CD8-positive, alpha-beta memory T cell (primary cell): ENCODE measurements at regions not wholly inside any gene's neighbourhood (a gene's known extent, or its start where the extent isn't known, plus 50 kb on each side); places are given as distances from the start of the nearest gene placed in this dataset.

Experiments used
- CTCF ChIA-PET: fragments of 350-600 bp; sonication (Branson Sonifier 250); formaldehyde crosslinking; loops from one replicate; lab custom pipeline; 2021; ENCODE audit warnings: antibody characterized with exemption; lab: Charles Lee
- POLR2A ChIA-PET: fragments of 350-600 bp; sonication (Branson Sonifier 250); formaldehyde crosslinking; loops from one replicate; lab custom pipeline; 2021; ENCODE audit warnings: antibody characterized with exemption; lab: Charles Lee
- DNase-seq, 5 donors: peaks; one replicate each; pipeline versions ENCODE4 v3.0.0 to v3.0.0-alpha.2; 2020 to 2022; ENCODE audit warnings: mixed read lengths in 1 of 5
- H3K27ac ChIP-seq: one replicate; pipeline ENCODE4 v1.7.0; 2013; ENCODE audit warnings: low read depth, mild to moderate bottlenecking, low read length, moderate library complexity
- H3K27me3 ChIP-seq: 2 replicates; pipeline ENCODE4 v1.7.0; 2013; ENCODE audit warnings: low read length, mild to moderate bottlenecking; ENCODE audit not compliant: insufficient read depth, poor library complexity, severe bottlenecking
- H3K36me3 ChIP-seq: 2 replicates; pipeline ENCODE4 v1.7.0; 2013; ENCODE audit warnings: mild to moderate bottlenecking, low read length, moderate library complexity; ENCODE audit not compliant: insufficient read depth
- H3K4me1 ChIP-seq: 2 replicates; pipeline ENCODE4 v1.7.0; 2013; ENCODE audit warnings: mild to moderate bottlenecking, low read length, moderate library complexity; ENCODE audit not compliant: insufficient read depth
- H3K4me3 ChIP-seq: 2 replicates; pipeline ENCODE4 v1.7.0; 2013; ENCODE audit warnings: mild to moderate bottlenecking, low read length
- H3K9me3 ChIP-seq: 2 replicates; pipeline ENCODE4 v1.7.0; 2013; ENCODE audit warnings: mild to moderate bottlenecking, low read length
- H3K27ac Mint-ChIP-seq, 8 donors: one replicate each; pipeline ENCODE4 v1.8.0; 2020 to 2021; ENCODE audit warnings: mixed read lengths in 8 of 8, mild to moderate bottlenecking in 6 of 8, inconsistent platforms in 3 of 8, moderate library complexity in 3 of 8
- H3K27me3 Mint-ChIP-seq, 2 donors: one replicate each; pipeline ENCODE4 v1.8.0; 2020 to 2021; ENCODE audit warnings: mixed read lengths in 2 of 2, mild to moderate bottlenecking in 1 of 2, moderate library complexity in 1 of 2
- H3K36me3 Mint-ChIP-seq, 3 donors: one replicate each; pipeline ENCODE4 v1.8.0; 2020 to 2021; ENCODE audit warnings: mixed read lengths in 3 of 3, inconsistent platforms in 1 of 3, mild to moderate bottlenecking in 1 of 3
- H3K4me1 Mint-ChIP-seq, 3 donors: one replicate each; pipeline ENCODE4 v1.8.0; 2020 to 2021; ENCODE audit warnings: mixed read lengths in 3 of 3, inconsistent platforms in 1 of 3, mild to moderate bottlenecking in 1 of 3
- H3K4me3 Mint-ChIP-seq, 7 donors: one replicate each; pipeline ENCODE4 v1.8.0; 2020 to 2021; ENCODE audit warnings: mixed read lengths in 7 of 7, mild to moderate bottlenecking in 6 of 7, moderate library complexity in 4 of 7, inconsistent platforms in 2 of 7
- H3K9me3 Mint-ChIP-seq, 5 donors: one replicate each; pipeline ENCODE4 v1.8.0; 2020 to 2022; ENCODE audit warnings: mixed read lengths in 5 of 5, mild to moderate bottlenecking in 3 of 5, moderate library complexity in 2 of 5, inconsistent platforms in 1 of 5

GRCh38 chr4:95651891-95652290 lies 103.1 kb upstream of the UNC5C start:
- Mint-ChIP-seq H3K27ac (no peak overlapping the region), H3K36me3 (no peaks in the 10 kb centered on the region), H3K4me1 (no peaks in the 10 kb centered on the region), H3K4me3 (no peak overlapping the region), H3K27me3 (no peaks in the 10 kb centered on the region), H3K9me3 (peaks cover 9 to 28% (median 15%) of the 10 kb centered on the region in 5 donors)
- Histone ChIP-seq H3K36me3 (no peaks in the 10 kb centered on the region), H3K27me3 (no peaks in the 10 kb centered on the region), H3K27ac (no peak overlapping the region), H3K4me1 (no peaks in the 10 kb centered on the region), H3K9me3 (no peaks in the 10 kb centered on the region), H3K4me3 (no peak overlapping the region)
- DNase-seq, result no peak
- CTCF ChIA-PET, result interaction anchor here (0.7 kb wide), 1 partner anchor 9 kb away, joined by 3 read pairs; no protein-coding TSS in a partner anchor
- POLR2A ChIA-PET, result no interaction called here

DNA sequence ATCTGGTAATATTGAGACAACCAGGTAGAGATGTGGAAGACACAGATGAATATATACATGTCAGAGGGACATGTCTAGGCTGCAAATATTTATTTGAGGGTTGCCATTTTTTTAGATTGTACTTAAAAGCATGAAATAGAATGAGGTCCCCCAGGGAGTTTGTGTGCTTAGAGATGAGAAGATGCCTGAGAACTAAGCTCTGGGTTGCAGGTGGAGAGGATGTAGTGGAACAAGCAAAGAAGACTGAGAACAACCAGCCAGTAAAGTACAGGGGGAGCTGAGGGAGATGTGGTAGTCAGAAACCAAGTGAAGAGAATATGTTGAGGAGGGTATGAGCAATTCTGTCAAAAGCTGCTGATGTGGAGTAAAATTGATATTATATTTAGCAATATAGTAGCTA lies 95.6 kb upstream of the UNC5C start:
- Histone ChIP-seq H3K4me3 (no peak overlapping the region), H3K9me3 (no peaks in the 10 kb centered on the region), H3K27ac (no peak overlapping the region), H3K36me3 (no peaks in the 10 kb centered on the region), H3K4me1 (no peaks in the 10 kb centered on the region), H3K27me3 (no peaks in the 10 kb centered on the region)
- no peak for DNase-seq
- Mint-ChIP-seq H3K36me3 (no peaks in the 10 kb centered on the region), H3K9me3 (peaks cover 0 to 5% (median 0%) of the 10 kb centered on the region in 5 donors), H3K4me3 (no peak overlapping the region), H3K27ac (no peak overlapping the region), H3K27me3 (no peaks in the 10 kb centered on the region), H3K4me1 (no peaks in the 10 kb centered on the region)
- ChIA-PET POLR2A (no interaction called here), CTCF (no interaction called here)

DNA sequence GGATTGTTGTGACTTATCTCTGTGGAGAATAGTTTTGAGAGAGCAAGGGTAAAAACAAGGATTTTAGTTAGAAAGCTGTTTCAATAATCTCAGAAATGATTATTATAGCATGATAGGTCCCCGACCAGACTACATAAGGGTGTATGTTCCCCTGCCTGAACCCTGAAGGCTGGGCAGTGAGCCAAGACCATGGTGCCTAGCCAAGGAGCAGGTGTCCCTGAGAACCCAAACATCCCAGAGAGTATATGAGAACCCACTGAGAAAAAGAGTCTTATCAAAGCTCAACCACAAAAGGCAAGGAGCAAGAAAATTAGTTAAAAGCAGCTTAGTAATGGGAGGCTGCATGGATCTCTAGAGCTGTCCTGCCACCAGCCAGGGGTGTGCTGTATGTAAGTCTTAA lies 94.9 kb upstream of the UNC5C start:
- Histone ChIP-seq H3K9me3 (no peaks in the 10 kb centered on the region), H3K36me3 (no peaks in the 10 kb centered on the region), H3K4me1 (no peaks in the 10 kb centered on the region), H3K27me3 (no peaks in the 10 kb centered on the region), H3K27ac (no peak overlapping the region), H3K4me3 (no peak overlapping the region)
- H3K4me3 Mint-ChIP-seq, result no peak overlapping the region
- ChIA-PET CTCF (no interaction called here), POLR2A (no interaction called here)
- no peaks in the 10 kb centered on the region for H3K4me1 Mint-ChIP-seq
- H3K9me3 Mint-ChIP-seq, result peaks cover 0 to 5% (median 0%) of the 10 kb centered on the region in 5 donors
- H3K27ac Mint-ChIP-seq, result no peak overlapping the region
- no peaks in the 10 kb centered on the region for H3K36me3 Mint-ChIP-seq
- DNase-seq, result no peak
- H3K27me3 Mint-ChIP-seq, result no peaks in the 10 kb centered on the region

DNA sequence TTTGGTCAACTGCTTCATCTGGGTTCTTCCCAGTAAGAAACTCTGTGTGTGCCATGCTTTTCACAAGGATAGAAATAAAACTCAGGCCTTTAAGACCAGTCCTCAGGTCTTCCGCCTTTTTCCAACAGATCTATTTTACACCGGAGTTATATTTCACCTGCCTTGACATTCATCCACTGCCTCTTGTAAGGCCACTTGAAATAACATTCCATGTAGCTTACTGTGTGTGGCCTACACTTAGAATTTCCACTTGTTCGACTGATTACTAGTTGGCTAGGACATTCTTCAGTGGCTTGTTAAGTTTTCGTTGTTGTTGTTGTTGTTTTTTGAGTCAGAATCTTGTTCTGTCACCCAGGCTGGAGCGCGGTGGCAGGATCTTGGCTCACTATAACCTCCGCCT lies 92.8 kb upstream of the UNC5C start:
- no peaks in the 10 kb centered on the region for H3K36me3 ChIP-seq
- POLR2A ChIA-PET, result no interaction called here
- H3K4me3 ChIP-seq, result no peak overlapping the region
- CTCF ChIA-PET, result no interaction called here
- no peak overlapping the region for H3K27ac ChIP-seq
- H3K36me3 Mint-ChIP-seq, result no peaks in the 10 kb centered on the region
- H3K9me3 ChIP-seq, result no peaks in the 10 kb centered on the region
- no peak overlapping the region for H3K27ac Mint-ChIP-seq
- no peaks in the 10 kb centered on the region for H3K4me1 Mint-ChIP-seq
- peaks cover 0 to 4% (median 0%) of the 10 kb centered on the region in 5 donors for H3K9me3 Mint-ChIP-seq
- no peaks in the 10 kb centered on the region for H3K27me3 ChIP-seq
- DNase-seq, result no peak
- no peak overlapping the region for H3K4me3 Mint-ChIP-seq
- no peaks in the 10 kb centered on the region for H3K27me3 Mint-ChIP-seq
- H3K4me1 ChIP-seq, result no peaks in the 10 kb centered on the region

GRCh38 chr4:95640311-95640710 lies 91.5 kb upstream of the UNC5C start:
- Mint-ChIP-seq H3K4me3 (no peak overlapping the region), H3K9me3 (peaks cover 0 to 4% (median 0%) of the 10 kb centered on the region in 5 donors), H3K4me1 (no peaks in the 10 kb centered on the region), H3K36me3 (no peaks in the 10 kb centered on the region), H3K27ac (no peak overlapping the region), H3K27me3 (no peaks in the 10 kb centered on the region)
- H3K4me3 ChIP-seq, result no peak overlapping the region
- H3K36me3 ChIP-seq, result no peaks in the 10 kb centered on the region
- POLR2A ChIA-PET, result no interaction called here
- CTCF ChIA-PET, result no interaction called here
- no peak overlapping the region for H3K27ac ChIP-seq
- H3K27me3 ChIP-seq, result no peaks in the 10 kb centered on the region
- no peaks in the 10 kb centered on the region for H3K9me3 ChIP-seq
- no peaks in the 10 kb centered on the region for H3K4me1 ChIP-seq
- no peak for DNase-seq

DNA sequence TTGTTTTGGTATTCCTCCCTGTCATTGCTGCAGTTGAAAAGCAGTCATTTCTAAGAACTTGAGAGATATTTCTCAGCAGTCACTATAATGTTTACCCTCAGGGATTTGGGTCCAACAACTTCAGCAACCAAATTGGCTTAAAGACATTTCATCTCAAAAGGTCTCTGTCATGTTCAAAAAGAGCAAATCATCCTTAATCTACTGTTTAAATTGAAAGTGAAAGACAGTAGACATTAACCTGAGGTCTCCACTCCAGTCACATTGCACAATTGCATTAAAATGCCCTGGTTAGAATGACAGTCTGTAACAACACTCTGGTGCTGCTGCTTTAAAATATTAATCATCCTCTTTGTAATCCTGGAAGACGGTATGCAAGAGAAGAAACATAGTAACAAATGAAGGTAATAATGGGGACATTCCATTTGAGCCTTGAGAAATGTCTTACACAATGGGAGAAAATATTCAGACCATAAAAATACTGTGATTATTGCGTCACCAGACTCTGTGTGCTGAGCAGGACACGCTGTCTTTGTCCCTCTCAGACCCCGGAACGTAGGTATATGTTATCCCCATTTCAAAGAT lies 90.2 kb upstream of the UNC5C start:
- ChIA-PET POLR2A (no interaction called here), CTCF (no interaction called here)
- H3K4me3 Mint-ChIP-seq, result no peak overlapping the region
- no peak for DNase-seq
- H3K4me1 ChIP-seq, result no peaks in the 10 kb centered on the region
- no peaks in the 10 kb centered on the region for H3K36me3 Mint-ChIP-seq
- no peaks in the 10 kb centered on the region for H3K4me1 Mint-ChIP-seq
- H3K36me3 ChIP-seq, result no peaks in the 10 kb centered on the region
- no peak overlapping the region for H3K4me3 ChIP-seq
- no peaks in the 10 kb centered on the region for H3K9me3 ChIP-seq
- H3K9me3 Mint-ChIP-seq, result peaks cover 0 to 4% (median 0%) of the 10 kb centered on the region in 5 donors
- no peak overlapping the region for H3K27ac Mint-ChIP-seq
- H3K27me3 Mint-ChIP-seq, result no peaks in the 10 kb centered on the region
- H3K27me3 ChIP-seq, result no peaks in the 10 kb centered on the region
- H3K27ac ChIP-seq, result no peak overlapping the region

DNA sequence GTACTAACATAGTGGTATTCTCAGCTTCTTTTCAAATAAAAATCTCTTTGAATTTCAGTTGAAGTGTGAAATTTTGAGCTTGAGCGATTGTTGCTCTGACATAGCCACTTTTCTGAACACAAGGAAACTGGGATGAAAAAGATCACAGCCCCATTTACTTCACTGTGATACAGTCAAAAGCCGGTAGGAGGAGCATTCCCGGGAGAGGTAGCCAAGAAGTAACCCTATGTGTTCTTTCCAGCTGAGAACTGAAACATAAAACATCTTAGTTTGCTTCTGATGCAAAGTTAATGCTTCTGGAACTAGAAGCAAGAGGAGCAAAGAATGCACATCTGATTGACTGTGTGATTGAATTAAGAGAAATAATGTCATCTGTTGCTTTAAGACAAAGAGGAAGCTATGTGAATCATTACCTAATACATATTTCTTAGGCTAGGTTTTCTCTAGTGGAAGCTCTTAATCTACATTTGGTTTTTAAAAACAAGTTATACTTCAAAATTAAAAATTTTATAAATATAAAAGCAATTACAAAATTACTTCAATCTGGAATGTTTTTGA lies 88.3 kb upstream of the UNC5C start:
- Mint-ChIP-seq H3K4me3 (no peak overlapping the region), H3K9me3 (peaks cover 0 to 4% (median 0%) of the 10 kb centered on the region in 5 donors), H3K36me3 (no peaks in the 10 kb centered on the region), H3K4me1 (no peaks in the 10 kb centered on the region), H3K27me3 (no peaks in the 10 kb centered on the region), H3K27ac (no peak overlapping the region)
- ChIA-PET POLR2A (no interaction called here), CTCF (no interaction called here)
- DNase-seq, result no peak
- Histone ChIP-seq H3K9me3 (no peaks in the 10 kb centered on the region), H3K36me3 (no peaks in the 10 kb centered on the region), H3K27ac (no peak overlapping the region), H3K4me1 (no peaks in the 10 kb centered on the region), H3K27me3 (no peaks in the 10 kb centered on the region), H3K4me3 (no peak overlapping the region)

GRCh38 chr4:95636061-95636460 lies 87.3 kb upstream of the UNC5C start:
- Mint-ChIP-seq H3K27me3 (no peaks in the 10 kb centered on the region), H3K9me3 (peaks cover 0 to 4% (median 0%) of the 10 kb centered on the region in 5 donors), H3K4me1 (no peaks in the 10 kb centered on the region), H3K4me3 (no peak overlapping the region), H3K36me3 (no peaks in the 10 kb centered on the region), H3K27ac (no peak overlapping the region)
- no peaks in the 10 kb centered on the region for H3K9me3 ChIP-seq
- ChIA-PET POLR2A (no interaction called here), CTCF (no interaction called here)
- H3K4me3 ChIP-seq, result no peak overlapping the region
- no peak for DNase-seq
- H3K27ac ChIP-seq, result no peak overlapping the region
- H3K27me3 ChIP-seq, result no peaks in the 10 kb centered on the region
- H3K36me3 ChIP-seq, result no peaks in the 10 kb centered on the region
- no peaks in the 10 kb centered on the region for H3K4me1 ChIP-seq
